IPS-NIHi7 (cell line): ENCODE measurements at regions not wholly inside any gene's neighbourhood (a gene's known extent, or its start where the extent isn't known, plus 50 kb on each side); places are given as distances from the start of the nearest gene placed in this dataset.
"Not testable (repeated sequence)": the region's sequence is repeated elsewhere in the genome, so short reads cannot be mapped to it uniquely, and the experiment has no call there.

Experiments
- DNase-seq: peaks from one replicate; pipeline ENCODE4 v3.0.0; 2012; ENCODE audit warnings: mixed read lengths; ENCODE audit errors: extremely low spot score

DNA sequence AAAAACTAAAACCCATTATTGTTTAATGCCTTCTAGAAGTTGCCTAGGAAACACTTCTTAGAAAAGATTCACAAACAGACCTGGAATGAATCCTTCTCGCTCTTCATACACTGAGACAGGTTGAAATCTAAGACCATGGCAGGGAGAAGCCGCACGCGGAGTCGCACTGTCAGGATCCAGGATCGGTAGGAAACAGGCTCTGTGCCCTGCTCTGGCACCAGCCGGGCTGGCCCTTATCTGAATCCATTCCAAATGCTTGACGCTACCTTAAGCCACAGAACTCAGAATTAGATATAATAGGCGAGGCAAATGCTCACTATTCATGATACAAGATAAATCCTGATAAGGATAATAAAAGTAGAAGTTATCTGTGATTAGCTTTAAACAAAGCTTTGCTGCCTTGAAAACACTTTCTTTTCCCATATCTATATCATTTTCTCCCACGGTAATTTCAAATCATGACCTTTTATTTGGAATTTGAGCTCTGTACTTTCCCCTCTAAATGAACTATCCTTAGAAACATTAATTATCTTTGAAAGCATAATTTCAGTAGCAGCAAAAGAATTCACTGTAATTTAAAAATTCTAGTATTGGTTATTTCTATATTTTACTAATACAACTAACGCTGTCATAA is 385.6 kb downstream of the IRS2 start:
- no peak for DNase-seq

DNA sequence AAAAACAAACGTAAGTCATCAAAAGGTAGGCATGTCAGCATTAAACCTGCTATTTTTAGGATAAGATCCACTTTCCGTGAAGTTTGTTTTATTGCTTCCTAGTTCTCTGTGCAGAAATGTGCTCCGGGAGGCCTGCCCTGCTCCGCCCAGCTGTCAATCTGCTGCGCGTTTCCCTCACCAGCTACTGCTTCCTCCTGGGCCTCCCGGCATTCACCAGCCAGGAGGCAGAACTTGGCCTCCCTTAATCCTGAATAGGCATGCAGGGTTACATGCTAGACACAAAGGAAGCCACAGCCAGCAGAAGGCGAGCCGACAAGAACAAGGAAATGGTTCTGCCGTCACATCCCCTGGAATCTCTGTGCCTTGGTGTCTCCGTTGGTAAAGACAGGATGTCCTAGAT is 386.2 kb downstream of the IRS2 start:
- DNase-seq = no peak

DNA sequence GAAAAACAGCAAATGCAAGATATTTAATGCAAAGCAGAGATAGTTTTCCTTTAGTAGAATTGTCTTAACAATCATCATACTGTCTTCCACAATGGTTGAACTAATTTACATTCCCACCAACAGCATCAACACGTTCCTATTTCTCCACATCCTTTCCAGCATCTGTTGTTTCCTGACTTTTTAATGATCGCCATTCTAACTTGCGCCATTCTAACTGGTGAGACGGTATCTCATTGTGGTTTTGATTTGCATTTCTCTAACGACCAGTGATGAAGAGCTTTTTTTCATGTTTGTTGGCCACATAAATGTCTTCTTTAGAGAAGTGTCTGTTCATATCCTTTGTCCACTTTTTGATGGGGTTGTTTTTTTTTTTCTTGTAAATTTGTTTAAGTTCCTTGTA is 388.3 kb downstream of the IRS2 start:
- DNase-seq = not testable (repeated sequence)

GRCh38 chr13:109397285-109397684 is 389.1 kb downstream of the IRS2 start:
- DNase-seq = no peak

- no peak for DNase-seq
These were observed 390.1 kb downstream of the IRS2 start for GRCh38 chr13:109396266-109396665.

GRCh38 chr13:109395014-109395413 is 391.4 kb downstream of the IRS2 start:
- DNase-seq = no peak

DNA sequence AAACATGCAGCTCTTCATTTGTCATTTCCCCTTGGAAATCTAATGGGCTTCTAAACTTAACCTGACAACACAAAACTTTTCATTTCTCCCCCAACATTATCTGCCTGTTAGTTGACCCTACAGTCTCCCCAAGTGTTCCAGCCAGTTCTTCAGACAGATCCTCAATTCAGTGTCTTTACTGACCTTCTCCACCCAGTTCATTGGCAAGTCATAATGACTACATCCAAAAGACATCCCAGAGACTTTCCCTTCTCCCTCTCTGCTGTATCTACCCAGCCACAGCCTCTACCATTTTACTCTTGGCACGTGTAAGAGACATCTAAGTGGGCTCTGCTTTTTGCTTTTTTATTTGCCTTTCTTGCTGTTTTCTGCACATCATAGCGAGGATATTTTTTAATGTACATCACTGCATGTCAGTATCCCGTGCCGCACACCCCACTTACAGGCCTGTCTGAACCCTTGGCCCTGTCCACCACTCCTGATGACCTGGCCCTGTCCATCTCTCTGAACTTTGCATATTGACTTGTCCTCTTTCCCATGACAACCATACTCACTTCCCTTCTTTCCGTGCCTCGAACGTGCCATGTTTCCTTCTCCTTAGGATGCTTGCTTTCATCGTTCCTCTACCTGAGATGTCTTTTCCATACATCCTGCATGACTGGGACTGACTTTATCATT is 391.9 kb downstream of the IRS2 start:
- DNase-seq = no peak

- DNase-seq = no peak
These were observed 393.3 kb downstream of the IRS2 start for GRCh38 chr13:109393045-109393444.

GRCh38 chr13:109390391-109390790 is 396.0 kb downstream of the IRS2 start:
- no peak for DNase-seq

DNA sequence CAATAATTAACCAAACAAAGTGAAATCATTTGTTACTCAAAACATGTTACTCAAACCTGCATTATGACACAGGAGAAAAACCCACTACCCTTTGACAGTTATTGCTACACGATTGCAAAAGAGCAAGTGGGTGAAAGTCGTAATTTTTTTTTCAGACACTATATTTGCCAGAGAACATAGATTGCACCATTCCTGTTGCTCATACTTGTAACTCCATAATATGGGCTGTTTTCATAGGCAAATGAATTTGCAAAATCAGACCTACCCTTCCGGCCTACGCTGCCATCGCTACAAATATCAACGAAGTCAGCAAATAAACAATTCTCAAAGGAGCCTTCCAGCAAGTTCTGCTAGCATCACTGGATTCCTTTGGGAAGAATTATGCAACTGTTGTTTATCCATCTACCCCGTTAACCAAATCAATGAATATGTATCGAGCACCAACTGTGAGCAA is 396.5 kb downstream of the IRS2 start:
- no peak for DNase-seq

GRCh38 chr13:109389456-109389855 is 396.9 kb downstream of the IRS2 start:
- DNase-seq = no peak

DNA sequence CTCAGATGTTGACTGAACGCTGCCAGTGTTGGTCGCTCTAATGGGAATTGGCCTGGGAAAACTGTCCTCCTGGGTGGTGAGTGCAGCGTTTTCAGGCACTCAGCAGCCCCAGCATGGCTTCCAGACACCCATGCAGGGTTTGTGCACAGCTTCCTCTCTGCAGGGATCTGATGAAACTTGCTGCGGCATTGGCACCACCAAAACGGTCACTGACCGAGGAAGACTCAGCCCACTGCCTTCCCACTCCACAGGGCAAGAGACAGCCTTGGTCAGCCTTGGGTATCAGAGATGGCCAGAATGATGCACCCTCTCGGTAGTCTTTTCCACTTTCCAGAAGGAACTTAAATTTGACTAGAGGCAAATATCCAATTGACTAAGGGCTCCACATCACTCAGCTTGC is 398.9 kb downstream of the IRS2 start:
- no peak for DNase-seq

GRCh38 chr13:109385242-109385560 is 401.2 kb downstream of the IRS2 start:
- DNase-seq = no peak

DNA sequence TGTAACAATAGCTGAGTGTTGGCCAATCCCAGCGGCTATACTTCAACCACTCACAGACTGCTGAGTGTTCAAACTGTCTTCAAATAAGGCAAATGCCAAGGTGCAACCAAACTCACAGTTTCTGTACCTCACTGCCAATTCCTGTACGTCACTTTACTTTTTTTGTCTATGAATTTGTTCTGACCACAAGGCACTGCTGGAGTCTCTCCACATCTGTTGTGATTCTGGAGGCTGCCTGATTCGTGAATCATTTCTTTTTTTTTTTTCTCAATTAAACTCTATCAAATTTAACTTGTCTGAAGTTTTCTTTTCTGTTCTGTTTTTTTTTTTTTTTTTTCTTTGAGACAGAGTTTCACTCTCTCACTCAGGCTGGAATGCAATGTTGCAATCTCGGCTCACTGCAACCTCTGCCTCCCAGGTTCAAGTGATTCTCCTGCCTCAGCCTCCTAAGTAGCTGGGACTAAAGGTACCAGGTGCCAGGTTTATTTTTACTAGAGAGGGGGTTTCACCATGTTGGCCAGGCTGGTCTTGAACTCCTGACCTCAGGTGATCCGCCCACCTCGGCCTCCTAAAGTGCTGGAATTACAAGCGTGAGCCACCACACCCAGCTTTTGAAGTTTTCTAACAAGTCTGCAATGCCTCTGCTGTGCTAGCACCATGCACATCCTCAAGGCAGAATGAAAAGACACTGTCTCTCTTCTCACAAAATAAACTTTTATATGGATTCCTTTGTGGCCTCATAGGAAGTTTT is 401.7 kb downstream of the IRS2 start:
- DNase-seq = no peak

DNA sequence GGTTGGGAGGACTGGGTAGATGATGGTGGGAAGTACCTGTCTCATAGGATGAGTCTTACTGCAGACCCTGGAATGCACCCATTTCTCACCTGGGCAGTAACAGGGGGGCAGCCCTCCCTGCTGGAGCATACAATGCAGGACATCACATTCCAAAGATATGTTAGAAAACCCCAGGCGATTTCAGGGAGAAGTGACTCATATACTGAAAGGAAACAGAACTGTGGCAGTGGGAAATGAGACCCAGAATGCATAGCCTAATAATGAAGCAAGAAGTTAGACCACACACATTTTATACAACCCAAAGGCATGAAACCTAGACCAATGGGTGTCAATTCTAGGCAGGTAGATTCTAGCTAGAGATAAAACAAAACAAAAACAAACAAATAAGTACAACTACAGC is 402.7 kb downstream of the IRS2 start:
- DNase-seq = no peak

DNA sequence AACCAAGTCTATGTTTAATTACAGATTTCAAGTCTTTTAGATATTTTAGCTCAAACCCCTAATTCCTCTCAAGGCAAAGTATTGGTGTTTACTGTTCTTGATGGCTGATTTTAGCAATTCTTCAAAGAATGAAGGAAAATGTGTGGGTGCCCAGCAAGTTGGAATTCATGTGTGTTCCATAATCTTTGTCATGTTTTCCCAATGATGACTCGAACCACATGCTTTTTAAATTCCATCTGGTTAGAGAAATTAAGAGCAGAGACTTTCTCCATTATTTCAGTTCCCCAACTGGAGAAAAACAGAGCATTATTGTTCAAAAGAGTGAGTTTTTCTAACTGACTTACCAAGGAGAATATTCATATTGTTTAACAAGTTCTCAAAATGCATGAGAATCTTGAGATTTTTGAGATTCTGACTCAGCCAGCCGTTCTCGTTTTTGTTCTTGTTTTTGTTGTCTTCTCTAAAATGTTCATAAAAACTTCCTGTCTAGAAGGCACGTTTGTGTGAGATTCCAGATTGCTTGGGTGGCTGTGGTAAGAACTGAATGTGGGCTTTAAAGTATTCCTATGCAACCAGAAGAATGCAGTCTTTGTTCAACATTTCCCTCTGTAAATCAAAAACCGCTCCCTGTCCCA is 404.7 kb downstream of the IRS2 start:
- DNase-seq = no peak

DNA sequence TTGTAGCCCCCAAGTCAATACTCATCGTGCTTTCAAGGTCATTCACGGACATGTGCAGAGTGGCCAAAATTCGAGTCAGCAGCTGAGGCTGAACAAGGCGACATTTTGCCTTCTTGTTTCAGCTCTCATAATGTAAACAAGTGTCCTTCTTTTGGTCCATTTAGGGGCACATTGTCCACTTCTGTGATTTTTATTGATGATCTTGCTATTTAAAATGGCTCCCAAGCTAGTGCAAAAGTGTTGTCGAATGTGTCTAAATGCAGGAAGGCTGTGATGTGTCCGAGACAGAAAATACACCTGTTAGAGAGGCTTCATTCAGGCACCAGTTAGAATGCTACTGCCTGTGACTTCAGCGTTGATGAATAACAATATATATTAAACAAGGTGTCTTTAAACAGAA is 405.9 kb downstream of the IRS2 start:
- DNase-seq = no peak

GRCh38 chr13:109379930-109380329 is 406.5 kb downstream of the IRS2 start:
- DNase-seq = no peak

DNA sequence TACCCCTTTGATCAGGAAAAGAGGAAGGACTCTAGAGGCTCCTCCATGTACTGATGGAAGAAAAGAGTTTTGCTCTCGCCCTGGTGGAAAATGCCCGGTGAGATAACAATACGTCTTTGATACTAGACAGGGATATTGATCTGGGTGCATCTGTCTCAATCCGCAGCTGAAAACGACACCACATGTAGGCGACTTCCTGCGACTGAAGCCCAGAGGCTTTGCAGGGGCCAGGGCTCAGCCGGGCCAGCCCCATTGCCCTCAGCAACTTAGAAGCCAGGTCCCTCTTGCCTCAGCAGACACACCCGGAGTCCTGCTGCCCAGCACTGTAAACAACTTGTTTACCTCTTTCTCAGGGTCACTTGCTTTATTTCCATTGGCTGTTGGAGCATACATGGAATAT is 409.4 kb downstream of the IRS2 start:
- no peak for DNase-seq

GRCh38 chr13:109374609-109375200 is 411.7 kb downstream of the IRS2 start:
- no peak for DNase-seq

- no peak for DNase-seq
These were observed 413.7 kb downstream of the IRS2 start for GRCh38 chr13:109372666-109373065.

DNA sequence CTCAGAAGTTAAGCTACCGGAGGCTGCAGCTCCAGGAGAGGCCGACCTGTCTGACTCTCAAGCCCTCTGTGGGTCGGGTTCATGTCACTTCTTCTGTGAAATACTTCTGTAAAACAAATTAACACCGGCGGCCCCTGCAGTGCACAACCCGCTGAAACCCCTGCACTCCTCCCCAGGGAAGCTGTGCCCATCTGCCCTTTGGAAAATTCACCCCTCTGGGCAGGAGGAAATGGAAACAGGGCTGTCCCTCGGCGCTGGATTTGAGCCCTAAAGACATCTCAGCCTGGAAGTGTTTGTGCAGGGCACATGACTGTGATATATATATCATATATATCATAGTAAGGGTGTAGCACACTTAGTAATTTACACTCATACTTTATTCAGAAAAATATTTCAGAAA is 415.3 kb downstream of the IRS2 start:
- no peak for DNase-seq
